BLaER1 treated with 17β-estradiol and CSF1 and Interleukin-3, amounts not matched to agents 10 nM and 100 nM (cell line): ENCODE measurements at regions not wholly inside any gene's neighbourhood (a gene's known extent, or its start where the extent isn't known, plus 50 kb on each side); places are given as distances from the start of the nearest gene placed in this dataset.

Source experiments
- H3K27ac ChIP-seq, 11 experiments: shearing (Covaris generic); formaldehyde crosslinking; 2 replicates each; pipeline ENCODE4 v1.8.1; 2022
- H3K27me3 ChIP-seq, 11 experiments: shearing (Covaris generic); formaldehyde crosslinking; 2 replicates each; pipeline ENCODE4 v1.8.1; 2022
- H3K36me3 ChIP-seq, 11 experiments: shearing (Covaris generic); formaldehyde crosslinking; 2 replicates each; pipeline ENCODE4 v1.8.1; 2022
- H3K4me1 ChIP-seq, 10 experiments: shearing (Covaris generic); formaldehyde crosslinking; 2 replicates each; pipeline ENCODE4 v1.8.1; 2022
- H3K4me2 ChIP-seq, 11 experiments: shearing (Covaris generic); formaldehyde crosslinking; 2 replicates each; pipeline ENCODE4 v1.8.1; 2022
- H3K4me3 ChIP-seq, 10 experiments: shearing (Covaris generic); formaldehyde crosslinking; 2 replicates each; pipeline ENCODE4 v1.8.1; 2022
- H3K9ac ChIP-seq, 11 experiments: shearing (Covaris generic); formaldehyde crosslinking; 2 replicates each; pipeline ENCODE4 v1.8.1; 2022
- H3K9me3 ChIP-seq, 11 experiments: shearing (Covaris generic); formaldehyde crosslinking; replicated peaks in 1 of 11; 2 replicates each; pipeline ENCODE4 v1.8.1; 2022
- H4K20me1 ChIP-seq, 11 experiments: shearing (Covaris generic); formaldehyde crosslinking; 2 replicates each; pipeline ENCODE4 v1.8.1; 2022
- Cebpa-rat ChIP-seq, 11 experiments: shearing (Covaris generic); IDR thresholded peaks; 2 replicates each; pipeline ENCODE4 v1.8.1; 2022

DNA sequence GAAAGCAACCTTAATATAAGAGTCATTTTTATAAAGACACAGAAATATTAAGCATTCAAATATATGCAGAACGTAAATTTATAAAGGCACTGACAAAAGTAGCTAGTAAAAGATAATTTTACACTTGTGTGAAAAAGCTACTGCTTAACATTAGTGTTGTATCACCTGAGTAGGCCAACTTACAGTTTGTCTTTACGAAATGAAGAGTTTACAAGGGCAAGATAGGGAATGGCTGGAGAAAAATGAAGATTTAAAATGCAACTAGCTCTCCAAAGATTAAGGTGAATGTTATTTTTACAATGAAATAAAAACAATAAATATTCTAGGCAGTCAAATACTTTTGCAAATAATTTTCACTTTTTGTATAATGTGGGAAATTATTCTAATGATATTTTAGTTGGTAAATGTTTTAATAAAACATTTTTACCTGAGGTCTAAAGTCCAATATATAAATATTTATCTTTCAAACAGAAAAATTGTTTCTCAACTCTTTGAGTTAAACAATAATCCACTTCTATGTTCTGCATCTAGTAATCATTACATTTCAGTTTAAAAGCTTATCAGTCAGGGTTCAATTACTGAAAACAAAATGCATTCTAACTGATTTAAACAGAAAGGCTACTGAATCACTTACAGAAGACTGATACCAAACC, 382.6 kb downstream of the IPMK start:
- H3K4me2 ChIP-seq: no peak overlapping the region

DNA sequence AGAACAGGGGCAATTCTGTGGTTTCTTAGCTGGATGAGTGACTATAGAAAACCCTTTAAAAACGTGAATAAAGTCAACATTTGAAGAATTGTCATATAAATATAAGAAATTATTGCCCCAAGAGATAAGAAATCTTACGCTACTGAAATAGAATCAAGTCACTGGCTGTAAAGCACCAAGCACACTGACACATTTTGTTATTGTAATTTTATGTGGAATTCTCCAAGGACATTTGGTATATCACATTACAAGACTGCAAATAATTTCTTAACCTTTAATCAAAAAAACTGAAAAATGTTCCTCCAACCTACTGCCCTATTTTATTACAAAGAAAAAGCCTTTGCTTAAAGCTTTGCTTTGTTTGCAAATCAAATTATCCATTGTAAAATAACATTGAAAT, 383.3 kb downstream of the IPMK start:
- Histone ChIP-seq H3K4me3 (no peak overlapping the region), H3K9me3 (no peaks in the 10 kb centered on the region), H3K36me3 (no peaks in the 10 kb centered on the region), H4K20me1 (no peaks in the 10 kb centered on the region), H3K4me2 (no peak overlapping the region), H3K27me3 (no peaks in the 10 kb centered on the region), H3K27ac (no peak overlapping the region), H3K9ac (no peak overlapping the region), H3K4me1 (no peaks in the 10 kb centered on the region)
- TF ChIP-seq Cebpa-rat (IDR thresholded peaks at IDR 0.05): no peak

More for the DNA sequence above, 382.6 kb downstream of the IPMK start:
- Histone ChIP-seq H3K27me3 (no peaks in the 10 kb centered on the region), H3K27ac (no peak overlapping the region), H3K4me1 (no peaks in the 10 kb centered on the region), H3K4me3 (no peak overlapping the region), H3K9me3 (no peaks in the 10 kb centered on the region), H4K20me1 (no peaks in the 10 kb centered on the region), H3K36me3 (no peaks in the 10 kb centered on the region), H3K9ac (no peak overlapping the region)
- no peak for TF ChIP-seq Cebpa-rat (IDR thresholded peaks at IDR 0.05)

- Histone ChIP-seq H3K27me3 (no peaks in the 10 kb centered on the region), H3K27ac (no peak overlapping the region), H3K36me3 (no peaks in the 10 kb centered on the region), H3K9me3 (no peaks in the 10 kb centered on the region), H4K20me1 (no peaks in the 10 kb centered on the region), H3K4me3 (no peak overlapping the region), H3K4me2 (no peak overlapping the region), H3K4me1 (no peaks in the 10 kb centered on the region), H3K9ac (no peak overlapping the region)
- no peak for TF ChIP-seq Cebpa-rat (IDR thresholded peaks at IDR 0.05)
Observed at GRCh38 chr10:57880446-57881227, 387.1 kb downstream of the IPMK start.

DNA sequence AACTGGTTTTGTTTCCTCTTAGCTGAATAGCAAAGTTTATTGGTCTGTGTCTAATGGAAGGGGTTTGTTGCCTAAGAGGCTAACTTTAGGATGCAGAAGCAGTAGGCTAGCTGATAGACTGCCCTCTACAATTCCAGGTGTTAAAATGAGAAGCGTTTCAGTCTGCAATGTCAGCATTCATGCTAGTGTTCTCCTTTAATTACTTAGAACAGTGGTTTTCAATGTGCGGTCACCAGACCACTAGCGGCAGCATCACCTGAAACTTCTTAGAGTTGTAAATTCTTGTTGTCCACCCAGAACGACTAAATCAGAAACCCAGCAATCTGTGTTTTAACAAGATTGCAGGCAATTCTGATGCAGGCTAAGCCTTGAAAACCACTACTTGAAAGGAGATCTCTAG, 392.9 kb downstream of the IPMK start:
- Histone ChIP-seq H3K4me3 (no peak overlapping the region), H3K36me3 (no peaks in the 10 kb centered on the region), H3K4me1 (no peaks in the 10 kb centered on the region), H3K27ac (no peak overlapping the region), H3K9ac (no peak overlapping the region), H3K4me2 (no peak overlapping the region), H3K9me3 (no peaks in the 10 kb centered on the region), H4K20me1 (no peaks in the 10 kb centered on the region), H3K27me3 (no peaks in the 10 kb centered on the region)
- TF ChIP-seq Cebpa-rat (IDR thresholded peaks at IDR 0.05): no peak

DNA sequence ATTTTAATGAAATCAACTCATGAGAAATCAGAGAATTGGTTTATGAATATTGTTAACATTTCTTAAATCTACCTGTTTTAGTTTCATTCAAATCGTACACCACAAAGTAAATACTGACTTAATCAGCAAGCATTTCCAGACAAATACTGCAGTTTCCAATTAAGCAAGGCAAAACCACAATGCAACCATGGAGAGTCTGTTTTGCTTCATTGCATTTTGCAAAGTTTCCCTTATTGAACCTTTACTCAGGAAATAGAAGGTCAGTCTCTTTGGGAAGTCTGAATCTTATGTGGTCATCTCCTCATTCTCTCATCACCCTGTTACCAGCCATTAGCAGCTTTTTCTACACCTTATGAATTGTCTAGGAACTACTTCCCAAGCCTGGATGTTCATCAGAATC, 400.5 kb downstream of the IPMK start:
- H3K9ac ChIP-seq: no peak overlapping the region
- peak overlapping the region in 4 of 11 experiments; percentile 2 to 32 (median 22); a peak in 3 of 22 replicates for H3K4me2 ChIP-seq
- H3K27me3 ChIP-seq: no peaks in the 10 kb centered on the region
- H3K27ac ChIP-seq: no peak overlapping the region
- no peaks in the 10 kb centered on the region for H3K9me3 ChIP-seq
- no peaks in the 10 kb centered on the region; a peak in 1 of 22 replicates for H4K20me1 ChIP-seq
- no peak for TF ChIP-seq Cebpa-rat (IDR thresholded peaks at IDR 0.05)
- peaks cover 0 to 9% (median 0%) of the 10 kb centered on the region in 10 experiments; a peak in 6 of 20 replicates for H3K4me1 ChIP-seq
- H3K4me3 ChIP-seq: no peak overlapping the region
- no peaks in the 10 kb centered on the region for H3K36me3 ChIP-seq

DNA sequence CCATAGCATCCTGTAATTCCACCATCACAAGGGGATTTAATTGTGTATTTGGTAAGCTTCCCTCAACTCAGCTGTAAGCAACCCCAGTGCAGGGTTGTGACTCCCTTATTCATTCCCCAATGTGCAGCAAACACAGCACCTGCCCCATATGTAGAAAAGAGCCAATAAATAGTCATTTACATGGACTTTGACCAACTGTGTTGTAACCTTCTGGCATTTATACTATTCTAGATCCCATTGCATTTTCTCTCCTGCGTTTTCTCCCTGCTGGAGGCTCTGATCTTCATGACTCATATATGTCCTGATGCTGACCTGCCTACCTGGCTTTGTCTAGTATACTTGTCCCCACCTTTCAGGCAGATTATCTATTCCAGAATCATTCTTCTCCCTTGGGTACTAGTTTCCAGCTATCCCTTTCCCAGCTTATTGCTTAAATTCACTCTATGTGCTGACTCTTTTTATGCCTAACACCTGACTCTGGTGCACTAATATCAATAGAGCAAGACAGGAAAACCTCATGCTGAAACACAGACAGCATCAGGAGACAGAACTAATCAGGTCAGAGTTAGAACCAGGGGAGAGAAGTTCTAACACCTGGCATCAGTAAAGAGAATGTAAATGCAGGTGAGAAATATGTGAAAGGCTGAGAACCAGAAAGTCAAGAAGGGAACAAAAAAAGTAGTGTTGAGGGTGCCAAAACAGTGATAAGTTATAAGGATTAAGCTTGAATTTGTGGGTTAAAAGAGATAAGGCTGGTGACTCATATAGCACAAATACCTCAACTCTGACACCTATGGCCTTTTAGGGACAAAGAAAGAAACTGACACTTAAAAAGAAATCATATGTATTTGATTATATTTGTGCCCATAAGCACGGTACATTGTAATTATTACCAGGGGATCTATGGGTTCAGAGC, 402.7 kb downstream of the IPMK start:
- Histone ChIP-seq H3K36me3 (no peaks in the 10 kb centered on the region), H3K4me3 (no peak overlapping the region), H3K27ac (no peak overlapping the region), H3K9me3 (no peaks in the 10 kb centered on the region), H3K4me1 (peaks cover 0 to 9% (median 0%) of the 10 kb centered on the region in 10 experiments; a peak in 6 of 20 replicates), H3K27me3 (no peaks in the 10 kb centered on the region), H4K20me1 (no peaks in the 10 kb centered on the region; a peak in 1 of 22 replicates), H3K4me2 (no peak overlapping the region), H3K9ac (no peak overlapping the region)
- TF ChIP-seq Cebpa-rat (IDR thresholded peaks at IDR 0.05): no peak

DNA sequence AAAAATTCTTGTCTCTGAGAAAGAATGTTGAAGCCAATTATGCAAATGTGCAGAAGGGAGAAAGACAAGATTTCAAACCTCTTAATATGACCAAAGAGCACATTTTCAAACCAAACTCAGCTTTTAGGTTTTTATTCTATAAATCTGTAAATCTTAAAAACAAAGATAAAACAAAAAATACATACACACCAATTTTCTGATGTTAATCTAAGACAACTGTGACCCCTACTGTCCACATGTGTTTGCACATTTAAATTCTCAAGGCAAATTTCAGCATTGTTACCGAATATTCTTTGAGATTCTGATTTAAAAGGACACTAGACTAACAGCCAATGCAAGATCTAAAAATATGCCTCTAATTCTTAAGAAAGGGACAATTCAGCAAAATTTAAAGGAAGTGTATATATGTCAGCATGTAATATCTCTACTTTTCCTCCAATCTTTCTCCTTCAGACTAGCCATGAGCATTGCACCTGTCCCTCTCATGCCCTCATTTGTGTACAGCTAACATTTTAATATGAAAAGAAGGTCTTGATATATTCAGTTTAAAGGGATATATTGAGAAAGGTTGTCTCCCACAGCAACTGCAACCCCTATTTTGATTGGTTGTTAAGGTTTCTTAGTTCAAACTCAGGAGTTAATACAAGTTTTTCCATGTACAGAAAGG, 417.9 kb downstream of the IPMK start:
- Histone ChIP-seq H4K20me1 (no peaks in the 10 kb centered on the region), H3K9me3 (no peaks in the 10 kb centered on the region), H3K4me1 (no peaks in the 10 kb centered on the region), H3K4me2 (no peak overlapping the region), H3K36me3 (no peaks in the 10 kb centered on the region), H3K4me3 (no peak overlapping the region), H3K27me3 (no peaks in the 10 kb centered on the region), H3K9ac (no peak overlapping the region), H3K27ac (no peak overlapping the region)
- TF ChIP-seq Cebpa-rat (IDR thresholded peaks at IDR 0.05): no peak

DNA sequence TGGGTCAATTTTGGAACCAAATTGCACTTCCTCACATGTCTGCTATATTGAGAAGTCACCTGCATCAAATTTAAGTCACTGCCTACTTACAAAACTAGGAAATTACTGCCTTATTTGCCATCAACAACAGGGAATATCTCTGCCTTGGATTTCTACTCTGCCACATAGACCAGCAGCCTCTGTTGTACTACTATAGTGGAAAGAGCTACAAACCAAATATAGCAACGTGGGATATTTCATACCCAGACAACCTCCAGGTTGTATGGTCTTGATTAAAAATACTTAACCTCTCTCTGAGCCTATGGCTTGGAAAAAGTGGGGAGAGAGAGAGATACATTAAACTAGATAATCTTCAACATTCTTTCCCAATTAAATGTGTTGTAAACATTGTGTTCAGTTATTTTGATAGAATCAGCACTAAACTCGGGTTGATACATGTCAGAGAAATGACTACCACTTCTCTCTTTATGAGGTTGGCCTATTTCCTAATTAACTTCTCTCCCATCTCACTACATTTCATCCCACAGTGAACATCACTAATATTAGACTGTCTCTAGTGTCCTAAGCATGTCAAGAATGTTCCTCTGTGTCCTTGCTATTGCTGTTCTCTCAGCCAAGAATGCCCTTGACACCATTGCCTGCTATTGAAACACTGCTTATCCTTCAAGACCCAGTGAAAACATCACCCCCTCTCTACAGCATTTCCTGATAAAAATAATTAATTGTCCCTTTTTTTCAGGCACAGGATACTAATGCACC, 421.2 kb downstream of the IPMK start:
- Histone ChIP-seq H3K4me1 (no peaks in the 10 kb centered on the region), H3K4me3 (no peak overlapping the region), H3K27me3 (no peaks in the 10 kb centered on the region), H3K36me3 (no peaks in the 10 kb centered on the region), H3K9me3 (peaks cover 0 to 7% (median 5%) of the 10 kb centered on the region in 11 experiments; a peak in 17 of 22 replicates), H4K20me1 (no peaks in the 10 kb centered on the region), H3K4me2 (no peak overlapping the region), H3K9ac (no peak overlapping the region), H3K27ac (no peak overlapping the region)
- no peak for TF ChIP-seq Cebpa-rat (IDR thresholded peaks at IDR 0.05)
